ENCODE measurements at regions not wholly inside any gene's neighbourhood (a gene's known extent, or its start where the extent isn't known, plus 50 kb on each side); places are given as distances from the start of the nearest gene placed in this dataset.

- POLR2A ChIA-PET, result no interaction called here
- DNase-seq (ENCODE audit: low read depth, low spot score) (no peak), ATAC-seq (no peak)
- TF ChIP-seq CTCF (IDR thresholded peaks at IDR 0.05), result no peak
- TF ChIP-seq TCF7L2 (IDR thresholded peaks at IDR 0.05; ENCODE audit: low read depth, low read length), result no peak
- in situ Hi-C loops (cut with HindIII; ENCODE audit: low pct_unique_long_range_greater_than_20kb, low sequenced_read_pairs) (no loop called here), intact Hi-C loops (cut with micrococcal nuclease; ENCODE audit: unreplicated experiment) (no loop called here)
- peaks cover 27% of the 10 kb centered on the region; the same call in 1 of the 2 replicates for H3K9me3 ChIP-seq (ENCODE audit: control insufficient read depth, insufficient read depth, low read depth, low read length)
- H3K27ac ChIP-seq (ENCODE audit: low read length), result peak overlapping the region; percentile 63
- no peaks in the 10 kb centered on the region for H3K27me3 ChIP-seq (ENCODE audit: control insufficient read depth, insufficient read depth, low read length)
- H3K4me3 ChIP-seq (ENCODE audit: low read depth in 2 of 2, low read length in 2 of 2), result no peak overlapping the region
- H3K4me1 ChIP-seq (ENCODE audit: control insufficient read depth, insufficient read depth, low read length), result peaks cover 7% of the 10 kb centered on the region; the same call in 1 of the 2 replicates
- no peaks in the 10 kb centered on the region for H3K36me3 ChIP-seq (ENCODE audit: control insufficient read depth, insufficient read depth, low read length)
- BruUV-seq (replicated peaks), result no TSS peak
- CTCF ChIA-PET, result interaction anchor here (0.6 to 1.0 kb wide), 2 partner anchors 146 to 148 kb away, joined by 3 read pairs; partner anchors contain the start of gene FAM3C
Observed at GRCh38 chr7:121544238-121544637, 148.1 kb upstream of the FAM3C start.

- no peak for DNase-seq (ENCODE audit: low read depth, low spot score)
- TF ChIP-seq CTCF (IDR thresholded peaks at IDR 0.05), result no peak
- no peak for TF ChIP-seq POLR2AphosphoS5 (IDR thresholded peaks at IDR 0.05; ENCODE audit: low read depth, low read length)
- no peak for TF ChIP-seq SIN3A (IDR thresholded peaks at IDR 0.05; ENCODE audit: borderline replicate concordance, insufficient read depth, low read depth, low read length)
- TF ChIP-seq REST (IDR thresholded peaks at IDR 0.05; ENCODE audit: insufficient read depth in 1 of 2, low read depth in 2 of 2, low read length in 1 of 2), result no peak
- TF ChIP-seq TCF7L2 (IDR thresholded peaks at IDR 0.05; ENCODE audit: low read depth, low read length), result no peak
- Histone ChIP-seq H3K27ac (ENCODE audit: low read length) (no peak overlapping the region), H3K4me3 (ENCODE audit: low read depth in 2 of 2, low read length in 2 of 2) (no peak overlapping the region), H3K27me3 (ENCODE audit: control insufficient read depth, insufficient read depth, low read length) (no peaks in the 10 kb centered on the region), H3K36me3 (ENCODE audit: control insufficient read depth, insufficient read depth, low read length) (no peaks in the 10 kb centered on the region), H3K4me1 (ENCODE audit: control insufficient read depth, insufficient read depth, low read length) (no peaks in the 10 kb centered on the region), H3K9me3 (ENCODE audit: control insufficient read depth, insufficient read depth, low read depth, low read length) (peaks cover 36% of the 10 kb centered on the region; the same call in 1 of the 2 replicates)
- in situ Hi-C loops (cut with HindIII; ENCODE audit: low pct_unique_long_range_greater_than_20kb, low sequenced_read_pairs), result no loop called here
- POLR2A ChIA-PET, result no interaction called here
- intact Hi-C loops (cut with micrococcal nuclease; ENCODE audit: unreplicated experiment), result no loop called here
- no TSS peak for BruUV-seq (replicated peaks)
- ATAC-seq, result no peak
- CTCF ChIA-PET, result no interaction called here
Observed at GRCh38 chr7:121541457-121541856, 145.3 kb upstream of the FAM3C start.
